ENCODE measurements at regions not wholly inside any gene's neighbourhood (a gene's known extent, or its start where the extent isn't known, plus 50 kb on each side); places are given as distances from the start of the nearest gene placed in this dataset.

DNA sequence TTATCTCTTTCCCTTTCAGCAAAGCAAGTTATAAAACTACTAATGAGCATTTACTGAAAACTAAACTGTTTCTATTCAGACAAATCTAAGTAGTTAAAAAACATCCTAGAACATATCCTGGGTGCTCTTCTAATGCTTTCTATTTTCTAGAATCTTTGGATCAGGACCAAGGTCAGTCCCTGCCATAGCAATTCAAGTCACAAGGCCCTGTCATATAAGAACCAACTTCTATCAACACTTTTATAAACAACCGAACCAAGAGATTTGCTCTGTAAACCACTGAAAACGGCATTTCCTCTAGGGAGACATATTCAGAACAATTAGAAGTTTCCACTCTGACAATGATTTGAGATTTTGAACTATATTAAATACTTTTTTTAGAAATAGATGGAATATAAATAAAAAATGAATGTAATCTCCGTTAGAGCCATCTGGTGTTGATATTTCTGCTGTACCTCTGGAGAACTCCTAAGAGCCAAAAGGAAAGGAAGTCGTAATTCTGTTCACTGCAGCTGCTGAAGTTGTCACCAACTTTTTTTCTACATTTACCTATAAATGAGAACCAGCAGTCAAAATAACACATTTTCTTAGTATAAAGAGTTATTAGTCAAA, 51.4 kb upstream of the LGSN start:
- TF ChIP-seq, protein P1, sequence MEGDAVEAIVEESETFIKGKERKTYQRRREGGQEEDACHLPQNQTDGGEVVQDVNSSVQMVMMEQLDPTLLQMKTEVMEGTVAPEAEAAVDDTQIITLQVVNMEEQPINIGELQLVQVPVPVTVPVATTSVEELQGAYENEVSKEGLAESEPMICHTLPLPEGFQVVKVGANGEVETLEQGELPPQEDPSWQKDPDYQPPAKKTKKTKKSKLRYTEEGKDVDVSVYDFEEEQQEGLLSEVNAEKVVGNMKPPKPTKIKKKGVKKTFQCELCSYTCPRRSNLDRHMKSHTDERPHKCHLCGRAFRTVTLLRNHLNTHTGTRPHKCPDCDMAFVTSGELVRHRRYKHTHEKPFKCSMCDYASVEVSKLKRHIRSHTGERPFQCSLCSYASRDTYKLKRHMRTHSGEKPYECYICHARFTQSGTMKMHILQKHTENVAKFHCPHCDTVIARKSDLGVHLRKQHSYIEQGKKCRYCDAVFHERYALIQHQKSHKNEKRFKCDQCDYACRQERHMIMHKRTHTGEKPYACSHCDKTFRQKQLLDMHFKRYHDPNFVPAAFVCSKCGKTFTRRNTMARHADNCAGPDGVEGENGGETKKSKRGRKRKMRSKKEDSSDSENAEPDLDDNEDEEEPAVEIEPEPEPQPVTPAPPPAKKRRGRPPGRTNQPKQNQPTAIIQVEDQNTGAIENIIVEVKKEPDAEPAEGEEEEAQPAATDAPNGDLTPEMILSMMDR (IDR thresholded peaks at IDR 0.05; ENCODE audit: low read depth, low read length) = no peak
- no peaks in the 10 kb centered on the region for H3K9me3 ChIP-seq (ENCODE audit: severe bottlenecking)
- H3K27ac ChIP-seq = no peak overlapping the region
- H3K4me3 ChIP-seq (ENCODE audit: low read depth, low read length) = no peak overlapping the region
- DNase-seq = no peak
- no peaks in the 10 kb centered on the region for H3K36me3 ChIP-seq
- no peaks in the 10 kb centered on the region for H3K27me3 ChIP-seq (ENCODE audit: insufficient read depth, low read depth, severe bottlenecking)

DNA sequence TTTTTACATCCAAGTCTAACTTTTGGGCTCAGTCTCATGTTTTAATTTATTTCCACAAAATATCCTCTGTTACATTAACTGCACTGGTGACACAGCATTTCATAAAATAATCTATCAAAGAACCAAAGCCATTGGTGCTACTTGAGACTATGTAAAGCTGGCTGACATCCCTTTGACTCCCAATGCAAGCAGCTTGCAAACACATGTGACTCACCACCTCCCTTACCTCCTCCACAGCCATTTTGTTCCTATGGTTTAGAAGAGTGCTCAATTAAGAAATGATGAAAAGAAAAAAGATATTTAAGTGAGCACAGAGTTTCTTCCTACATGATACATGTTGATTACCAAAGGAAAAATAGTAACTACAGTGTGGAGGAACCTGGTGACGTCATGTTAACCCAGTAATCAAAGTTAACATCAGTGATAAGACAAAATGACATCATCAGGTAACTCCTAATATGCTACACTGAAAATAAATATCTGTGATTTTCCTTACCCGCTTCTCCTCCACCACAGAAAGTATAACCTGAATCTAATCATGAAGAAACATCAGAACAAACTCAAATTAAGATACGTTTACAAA, 53.3 kb upstream of the LGSN start:
- TF ChIP-seq, protein P1 (IDR thresholded peaks at IDR 0.05; ENCODE audit: low read depth, low read length) = no peak
- Histone ChIP-seq H3K27ac (no peak overlapping the region), H3K27me3 (ENCODE audit: insufficient read depth, low read depth, severe bottlenecking) (no peaks in the 10 kb centered on the region), H3K9me3 (ENCODE audit: severe bottlenecking) (no peaks in the 10 kb centered on the region), H3K36me3 (no peaks in the 10 kb centered on the region), H3K4me3 (ENCODE audit: low read depth, low read length) (no peak overlapping the region)
- no peak for DNase-seq

DNA sequence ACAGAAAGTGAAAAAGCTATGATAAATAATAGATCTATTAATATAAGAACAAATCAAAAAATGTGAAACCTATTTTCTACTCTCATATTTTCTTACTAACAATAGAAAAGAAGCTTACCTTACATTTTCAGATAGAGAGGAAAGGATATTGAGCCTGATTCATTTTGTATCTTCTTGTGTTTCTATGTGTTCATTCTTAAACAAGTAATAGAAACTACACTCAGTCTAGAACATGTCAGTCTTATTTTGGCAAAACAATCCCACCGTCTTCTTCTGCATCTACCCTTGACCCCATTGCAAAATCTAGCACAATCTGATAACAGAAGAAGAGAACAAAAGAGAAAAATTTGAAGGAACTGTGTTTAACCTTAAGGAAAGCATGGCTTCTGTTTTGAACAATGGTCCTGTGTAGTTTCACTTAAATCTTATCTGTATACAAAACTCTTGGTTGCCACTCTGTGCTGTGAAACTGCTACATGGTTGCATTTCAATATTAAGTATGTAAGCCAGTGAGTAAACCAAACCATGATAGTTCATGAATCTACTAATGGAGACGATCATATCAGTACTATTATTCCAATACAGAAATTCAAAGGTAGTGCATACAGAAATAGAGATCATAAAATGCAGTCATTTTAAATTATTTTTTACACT, 69.5 kb upstream of the LGSN start:
- no peaks in the 10 kb centered on the region for H3K36me3 ChIP-seq
- no peak overlapping the region for H3K4me3 ChIP-seq (ENCODE audit: low read depth, low read length)
- no peak overlapping the region for H3K27ac ChIP-seq
- DNase-seq = no peak
- H3K9me3 ChIP-seq (ENCODE audit: severe bottlenecking) = no peaks in the 10 kb centered on the region
- no peaks in the 10 kb centered on the region for H3K27me3 ChIP-seq (ENCODE audit: insufficient read depth, low read depth, severe bottlenecking)
- TF ChIP-seq, protein P1 (IDR thresholded peaks at IDR 0.05; ENCODE audit: low read depth, low read length) = no peak

DNA sequence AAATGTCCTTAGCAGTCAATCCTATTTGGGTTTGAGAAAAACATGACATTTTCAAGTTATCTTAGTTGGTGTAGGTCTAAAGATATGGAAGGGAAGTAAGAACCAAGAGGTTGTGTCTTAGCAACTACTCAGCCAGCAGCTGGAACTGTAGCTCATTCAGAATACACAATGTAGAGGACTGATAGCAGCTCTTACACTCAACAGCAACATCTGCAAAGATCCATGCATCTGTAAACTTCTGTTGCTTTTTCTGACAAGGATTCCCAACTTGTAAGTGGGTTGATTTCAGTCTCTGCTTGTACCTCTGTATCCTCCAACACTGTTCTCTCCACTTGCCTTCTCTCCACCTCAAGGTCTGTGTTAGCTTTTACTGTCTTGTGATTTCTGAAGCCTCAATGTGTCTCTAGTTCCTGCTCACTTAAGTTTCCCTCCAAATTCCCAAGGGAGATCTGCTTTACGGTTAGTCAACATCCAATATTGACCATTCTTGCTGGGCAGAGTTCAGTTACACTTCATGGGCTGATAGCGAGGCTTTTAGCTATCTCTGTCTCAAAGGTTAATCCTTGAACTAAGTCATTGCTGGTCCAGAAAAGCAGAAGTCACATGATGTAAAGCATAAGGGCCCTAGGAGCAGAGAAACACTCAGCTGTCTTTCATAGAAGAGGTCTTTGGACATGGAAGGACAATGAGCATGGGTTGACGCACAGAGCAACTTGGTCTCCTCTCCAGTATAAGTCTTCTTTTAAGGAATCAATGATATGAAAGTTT, 71.6 kb upstream of the LGSN start:
- TF ChIP-seq, protein P1 (IDR thresholded peaks at IDR 0.05; ENCODE audit: low read depth, low read length) = no peak

DNA sequence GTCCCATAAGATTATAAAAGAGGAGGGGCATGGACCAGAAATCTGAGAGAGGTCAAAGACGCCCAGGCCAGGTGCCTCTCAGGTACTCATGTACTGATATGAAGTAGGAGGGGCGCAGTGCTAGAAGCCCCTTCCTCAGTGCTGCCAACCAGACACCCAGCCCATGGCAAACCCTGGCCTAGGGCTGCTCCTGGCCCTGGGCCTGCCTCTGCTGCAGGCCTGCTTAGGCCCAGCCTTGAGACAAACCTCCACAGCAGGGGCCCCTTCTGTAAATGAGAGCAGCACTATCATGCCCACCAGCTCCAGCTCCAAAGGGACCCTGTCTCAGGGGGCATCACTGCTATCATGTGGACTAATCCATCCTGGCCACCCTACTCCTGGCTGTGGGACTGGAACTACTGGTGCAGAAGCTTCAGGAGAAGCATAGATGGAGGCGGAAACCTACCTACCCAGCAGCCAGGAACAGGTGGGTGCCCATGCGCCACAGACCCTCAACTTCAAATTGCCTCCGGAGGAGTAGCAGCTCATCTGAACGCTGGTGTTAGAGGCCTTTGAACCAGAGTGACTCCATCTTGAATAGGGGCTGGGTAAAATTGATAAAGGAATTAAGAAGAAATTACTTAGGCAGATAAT, 72.4 kb upstream of the LGSN start:
- no peak overlapping the region for H3K4me3 ChIP-seq (ENCODE audit: low read depth, low read length)
- no peak overlapping the region for H3K27ac ChIP-seq
- no peaks in the 10 kb centered on the region for H3K27me3 ChIP-seq (ENCODE audit: insufficient read depth, low read depth, severe bottlenecking)
- no peaks in the 10 kb centered on the region for H3K36me3 ChIP-seq
- H3K9me3 ChIP-seq (ENCODE audit: severe bottlenecking) = no peaks in the 10 kb centered on the region
- no peak for DNase-seq
- TF ChIP-seq, protein P1 (IDR thresholded peaks at IDR 0.05; ENCODE audit: low read depth, low read length) = no peak

More for the DNA sequence above, 71.6 kb upstream of the LGSN start:
- DNase-seq = no peak
- Histone ChIP-seq H3K36me3 (no peaks in the 10 kb centered on the region), H3K4me3 (ENCODE audit: low read depth, low read length) (no peak overlapping the region), H3K27ac (no peak overlapping the region), H3K9me3 (ENCODE audit: severe bottlenecking) (no peaks in the 10 kb centered on the region), H3K27me3 (ENCODE audit: insufficient read depth, low read depth, severe bottlenecking) (no peaks in the 10 kb centered on the region)

Measured in WERI-Rb-1 (cell line).